K562 (cell line): ENCODE measurements at regions not wholly inside any gene's neighbourhood (a gene's known extent, or its start where the extent isn't known, plus 50 kb on each side); places are given as distances from the start of the nearest gene placed in this dataset.

Experiments used
- ATAC-seq: fragments of 200-7000 bp; cut with Tn5 transposase; 3 replicates; pipeline ENCODE4 v1.9.1; 2020; ENCODE audit warnings: moderate library complexity
- BruUV-seq: library from RNA; stranded (reverse); fragments of 400-500 nt; replicated peaks from 2 replicates; lab custom pipeline; 2021; lab: Mats Ljungman, UMichigan
- CTCF ChIA-PET: fragments of 300-600 bp; formaldehyde crosslinking; extraction: SDS; loops from one replicate; lab custom pipeline; 2021; ENCODE audit warnings: low intra/inter-chr PET ratio; lab: Yijun Ruan, JAX
- POLR2A ChIA-PET: fragments of 300-600, 350-650 bp; sonication (Branson Sonifier 250); formaldehyde crosslinking; extraction: SDS; loops from one replicate; lab custom pipeline; 2021; ENCODE audit warnings: antibody characterized with exemption, inconsistent platforms; lab: Yijun Ruan, JAX
- DNase-seq, 4 experiments: peaks; one replicate each; pipeline versions ENCODE4 v3.0.0 to v3.0.0-alpha.2; 2011 to 2018; ENCODE audit warnings: low spot score in 3 of 4, mixed read lengths in 3 of 4; ENCODE audit errors: extremely low read depth in 1 of 4
- FAIRE-seq: peaks from 2 replicates; lab custom pipeline; 2011; peaks lifted over from hg19 to GRCh38; lab: Jason Lieb, UNC
- H2AFZ ChIP-seq: 2 replicates; pipeline ENCODE4 v1.6.0; 2011; ENCODE audit warnings: low read depth, low read length, control low read depth, inconsistent platforms
- H3K27ac ChIP-seq: fragments of 200-600 bp; 3 replicates; pipeline ENCODE4 v1.8.0; 2011; ENCODE audit warnings: low read depth, mild to moderate bottlenecking, control low read depth, inconsistent platforms, low read length, moderate library complexity, mixed read lengths; ENCODE audit errors: extremely low read depth
- H3K27me3 ChIP-seq, 2 experiments: fragments of 300-600 bp in 1 of 2; 2 replicates in 1 of 2; 3 replicates in 1 of 2; pipeline versions ENCODE4 v1.6.0 to v1.8.0; 2011; ENCODE audit warnings: inconsistent platforms in 2 of 2, low read length in 2 of 2, mild to moderate bottlenecking in 1 of 2, mixed read lengths in 1 of 2, moderate library complexity in 1 of 2; ENCODE audit not compliant: control insufficient read depth in 2 of 2, insufficient read depth in 2 of 2
- H3K36me3 ChIP-seq: fragments of 300-600 bp; 3 replicates; pipeline ENCODE4 v1.8.0; 2011; ENCODE audit warnings: mild to moderate bottlenecking, low read length, inconsistent platforms; ENCODE audit not compliant: control insufficient read depth, insufficient read depth
- H3K4me1 ChIP-seq, 2 experiments: fragments of 200-600 bp in 1 of 2; replicated peaks in 1 of 2; 2 replicates in 1 of 2; 3 replicates in 1 of 2; pipeline versions ENCODE4 v1.5.1 to v1.8.0; 2011; ENCODE audit warnings: inconsistent platforms in 2 of 2, low read length in 2 of 2, mild to moderate bottlenecking in 1 of 2, mixed read lengths in 1 of 2, moderate library complexity in 1 of 2; ENCODE audit not compliant: control insufficient read depth in 2 of 2, insufficient read depth in 2 of 2
- H3K4me2 ChIP-seq: 2 replicates; pipeline ENCODE4 v1.6.1; 2011; ENCODE audit warnings: low read length, control low read depth, inconsistent platforms, mixed read lengths; ENCODE audit not compliant: insufficient read depth
- H3K4me3 ChIP-seq: fragments of 200-600 bp; sonication (generic), shearing (Covaris generic); 2 replicates; pipeline ENCODE4 v1.5.1; 2016; ENCODE audit warnings: control low read depth, inconsistent platforms
- H3K79me2 ChIP-seq: fragments of 200-600 bp; 3 replicates; pipeline ENCODE4 v1.8.0; 2011; ENCODE audit warnings: low read length, inconsistent platforms; ENCODE audit not compliant: control insufficient read depth, insufficient read depth
- H3K9ac ChIP-seq, 2 experiments: 2 replicates each; pipeline versions ENCODE4 v1.6.0 to v1.6.1; 2011; ENCODE audit warnings: low read depth in 2 of 2, low read length in 2 of 2, control low read depth in 1 of 2, inconsistent platforms in 1 of 2, mild to moderate bottlenecking in 1 of 2, mixed read lengths in 1 of 2; ENCODE audit not compliant: insufficient read depth in 1 of 2
- H3K9me1 ChIP-seq: one replicate; pipeline ENCODE4 v1.6.0; 2011; ENCODE audit warnings: inconsistent platforms, mild to moderate bottlenecking, low read length, moderate library complexity; ENCODE audit not compliant: control insufficient read depth, insufficient read depth
- H3K9me3 ChIP-seq: replicated peaks from 2 replicates; pipeline ENCODE4 v1.5.1; 2011; ENCODE audit warnings: low read depth, low read length, inconsistent platforms; ENCODE audit not compliant: control insufficient read depth, insufficient read depth
- H4K20me1 ChIP-seq: replicated peaks from 2 replicates; pipeline ENCODE4 v1.6.1; 2011; ENCODE audit warnings: low read length, inconsistent platforms, mixed read lengths; ENCODE audit not compliant: control insufficient read depth, insufficient read depth
- CBFA2T2 ChIP-seq: fragments of 450-650 bp; conservative IDR thresholded peaks from 2 replicates; pipeline ENCODE4 v1.6.1; 2017; ENCODE audit warnings: mild to moderate bottlenecking
- CEBPZ ChIP-seq: fragments of 150-350 bp; IDR thresholded peaks from 2 replicates; pipeline ENCODE4 v1.6.1; 2014; ENCODE audit warnings: low read depth, mild to moderate bottlenecking, low read length, borderline replicate concordance
- CSDE1 ChIP-seq, 2 experiments: fragments of 450-650 bp; IDR thresholded peaks; 2 replicates each; pipeline ENCODE4 v1.6.1; 2016; ENCODE audit warnings: mild to moderate bottlenecking in 1 of 2
- E2F4 ChIP-seq: sonication (generic); formaldehyde crosslinking; IDR thresholded peaks from 2 replicates; pipeline ENCODE4 v1.8.0; 2022; ENCODE audit warnings: mild to moderate bottlenecking, low read depth, missing genetic modification reagents
- GATAD2B ChIP-seq: fragments of 450-650 bp; IDR thresholded peaks from 2 replicates; pipeline ENCODE4 v1.6.1; 2017; ENCODE audit warnings: mild to moderate bottlenecking, borderline replicate concordance
- KLF10 ChIP-seq: fragments of 250-450 bp; sonication (Bioruptor Pico); IDR thresholded peaks from 2 replicates; pipeline ENCODE4 v1.6.1; 2021; ENCODE audit warnings: matching md5 sums
- SAP30 ChIP-seq: fragments of 200-600 bp; sonication (generic); IDR thresholded peaks from 2 replicates; pipeline ENCODE4 v1.6.1; 2012; ENCODE audit warnings: borderline replicate concordance, low read depth, mild to moderate bottlenecking, moderate library complexity, low read length, control low read depth, inconsistent platforms; ENCODE audit not compliant: insufficient read depth, poor library complexity, severe bottlenecking
- SPI1 ChIP-seq: IDR thresholded peaks from 2 replicates; pipeline ENCODE4 v1.6.1; 2011; ENCODE audit warnings: low read depth, low read length, control low read depth, borderline replicate concordance
- SUPT5H ChIP-seq: fragments of 450-650 bp; IDR thresholded peaks from 2 replicates; pipeline ENCODE4 v1.6.1; 2016
- ZBTB8A ChIP-seq: fragments of 450-650 bp; IDR thresholded peaks from 2 replicates; pipeline ENCODE4 v1.6.1; 2018; ENCODE audit warnings: mild to moderate bottlenecking, moderate library complexity; ENCODE audit not compliant: partially characterized antibody
- ZNF24 ChIP-seq: fragments of 450-650 bp; IDR thresholded peaks from 2 replicates; pipeline ENCODE4 v1.6.1; 2016
- ZNF354B ChIP-seq: fragments of 250-450 bp; sonication (Bioruptor Pico); IDR thresholded peaks from 2 replicates; pipeline ENCODE4 v1.4.0; 2020
- WGBS: fragments of 100-300 bp; shearing (Covaris generic); methylation state at CpG from one replicate; pipeline ENCODE4 v1.1.6; 2016; ENCODE audit warnings: low coverage, mixed read lengths; ENCODE audit not compliant: insufficient coverage; ENCODE audit errors: missing lambda C conversion rate; 5-methylcytosine and 5-hydroxymethylcytosine counted together
- in situ Hi-C: fragments of 300-500 bp; cut with MboI; formaldehyde crosslinking; loops from 4 replicates; pipeline ENCODE4 v1.15.0; 2018; ENCODE audit warnings: inconsistent platforms, mixed read lengths
- intact Hi-C: fragments of 100-400 bp; cut with micrococcal nuclease; formaldehyde crosslinking; loops from 2 replicates; pipeline ENCODE4 v1.14.2; 2022

DNA sequence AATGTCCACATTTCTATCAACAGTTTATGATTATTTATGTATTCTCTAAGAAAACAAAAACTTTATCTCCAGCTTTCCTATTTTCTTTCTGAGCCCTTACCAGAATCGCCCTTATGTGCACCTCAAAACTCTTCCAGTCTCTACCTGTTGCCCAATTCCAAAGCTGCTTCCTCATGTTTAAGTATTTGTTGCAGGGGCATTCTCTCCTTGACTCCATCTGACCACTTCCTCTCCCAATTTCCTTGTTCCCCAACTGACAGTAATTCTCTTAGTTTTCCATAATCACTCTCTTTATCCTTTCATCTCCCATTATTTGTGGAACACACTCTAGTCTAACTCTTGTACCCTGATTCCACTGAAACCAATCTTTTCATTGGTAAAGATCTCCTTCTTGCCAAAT lies 105.4 kb upstream of the RBBP8 start:
- H3K9me1 ChIP-seq, result no peaks in the 10 kb centered on the region
- H3K4me3 ChIP-seq, result no peak overlapping the region
- no peaks in the 10 kb centered on the region for H3K36me3 ChIP-seq
- H4K20me1 ChIP-seq, result no peaks in the 10 kb centered on the region
- DNase-seq, result no peak
- no peak for ATAC-seq
- no TSS peak for BruUV-seq
- no peak overlapping the region for H3K9ac ChIP-seq
- WGBS, result 0% methylated on average over 1 of the region's 1 CpG
- ChIA-PET CTCF (no interaction called here), POLR2A (no interaction called here)
- no peaks in the 10 kb centered on the region for H3K4me1 ChIP-seq
- no peak overlapping the region for H3K4me2 ChIP-seq
- intact Hi-C loops, result no loop called here
- no peak for FAIRE-seq
- H3K9me3 ChIP-seq, result no peaks in the 10 kb centered on the region
- no peaks in the 10 kb centered on the region for H3K79me2 ChIP-seq
- no peak overlapping the region for H2AFZ ChIP-seq
- TF ChIP-seq ZNF354B (CRISPR knock-in tag), result no peak
- TF ChIP-seq ZBTB8A, result no peak
- no peak for TF ChIP-seq SAP30
- TF ChIP-seq SPI1, result 0 out of 2 replicates have a peak, but pooled peaks have one; percentile 7
- H3K27me3 ChIP-seq, result no peaks in the 10 kb centered on the region
- H3K27ac ChIP-seq, result no peak overlapping the region
- in situ Hi-C loops, result no loop called here

DNA sequence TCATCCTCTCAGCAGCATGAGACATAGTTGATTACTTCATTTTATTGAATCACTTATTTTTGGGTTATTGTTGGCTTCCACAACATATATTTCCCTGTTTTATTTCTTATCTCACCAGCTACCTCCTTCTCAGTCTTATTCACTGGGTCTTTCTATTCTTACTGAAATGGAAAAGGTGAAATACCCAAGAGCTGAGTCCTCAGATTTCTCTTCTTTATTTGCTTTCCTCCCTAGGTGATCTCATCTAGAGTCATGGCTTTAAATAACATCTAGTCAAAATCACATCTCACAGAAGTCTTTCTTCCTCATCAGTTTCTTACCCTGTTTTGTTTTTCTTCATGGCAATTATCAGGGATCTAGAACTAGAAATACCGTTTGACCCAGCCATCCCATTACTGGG lies 105.0 kb upstream of the RBBP8 start:
- no peak for ATAC-seq
- H3K4me1 ChIP-seq, result no peaks in the 10 kb centered on the region
- H3K4me2 ChIP-seq, result no peak overlapping the region
- H2AFZ ChIP-seq, result no peak overlapping the region
- BruUV-seq, result no TSS peak
- H3K79me2 ChIP-seq, result no peaks in the 10 kb centered on the region
- ChIA-PET CTCF (no interaction called here), POLR2A (no interaction called here)
- no peak overlapping the region for H3K9ac ChIP-seq
- H3K27me3 ChIP-seq, result no peaks in the 10 kb centered on the region
- in situ Hi-C loops, result no loop called here
- intact Hi-C loops, result no loop called here
- H4K20me1 ChIP-seq, result no peaks in the 10 kb centered on the region
- H3K4me3 ChIP-seq, result no peak overlapping the region
- H3K9me3 ChIP-seq, result no peaks in the 10 kb centered on the region
- WGBS, result 0% methylated on average over 1 of the region's 1 CpG
- no peak overlapping the region for H3K27ac ChIP-seq
- H3K36me3 ChIP-seq, result no peaks in the 10 kb centered on the region
- H3K9me1 ChIP-seq, result no peaks in the 10 kb centered on the region
- FAIRE-seq, result no peak
- DNase-seq, result no peak
- TF ChIP-seq KLF10 (no peak), CSDE1 (IDR thresholded peaks at IDR 0.05) (no peak), GATAD2B (no peak), ZBTB8A (no peak), SUPT5H (no peak), ZNF24 (no peak), CBFA2T2 (no peak), CEBPZ (no peak), E2F4 (CRISPR knock-in tag) (no peak)
